Thyroid gland (tissue), 4 donors: ENCODE measurements at regions not wholly inside any gene's neighbourhood (a gene's known extent, or its start where the extent isn't known, plus 50 kb on each side); places are given as distances from the start of the nearest gene placed in this dataset.

Experiments used
- POLR2A ChIP-seq, 2 donors: fragments of 450-650 bp; IDR thresholded peaks; one replicate each; pipeline ENCODE4 v1.6.1; 2017; ENCODE audit warnings: antibody characterized with exemption in 2 of 2, mild to moderate bottlenecking in 2 of 2, moderate library complexity in 1 of 2
- TF ChIP-seq, protein P1 (sequence below), 6 experiments: fragments of 200-600 bp in 3 of 6; fragments of 450-650 bp in 3 of 6; sonication (generic) in 3 of 6; IDR thresholded peaks; one replicate each; pipeline ENCODE4 v1.5.1; 2016 to 2019; ENCODE audit warnings: antibody characterized with exemption in 6 of 6, mild to moderate bottlenecking in 2 of 6, inconsistent platforms in 1 of 6, moderate library complexity in 1 of 6

GRCh38 chr2:200081811-200082210 lies 126.4 kb downstream of the MAIP1 start:
- TF ChIP-seq, protein P1, sequence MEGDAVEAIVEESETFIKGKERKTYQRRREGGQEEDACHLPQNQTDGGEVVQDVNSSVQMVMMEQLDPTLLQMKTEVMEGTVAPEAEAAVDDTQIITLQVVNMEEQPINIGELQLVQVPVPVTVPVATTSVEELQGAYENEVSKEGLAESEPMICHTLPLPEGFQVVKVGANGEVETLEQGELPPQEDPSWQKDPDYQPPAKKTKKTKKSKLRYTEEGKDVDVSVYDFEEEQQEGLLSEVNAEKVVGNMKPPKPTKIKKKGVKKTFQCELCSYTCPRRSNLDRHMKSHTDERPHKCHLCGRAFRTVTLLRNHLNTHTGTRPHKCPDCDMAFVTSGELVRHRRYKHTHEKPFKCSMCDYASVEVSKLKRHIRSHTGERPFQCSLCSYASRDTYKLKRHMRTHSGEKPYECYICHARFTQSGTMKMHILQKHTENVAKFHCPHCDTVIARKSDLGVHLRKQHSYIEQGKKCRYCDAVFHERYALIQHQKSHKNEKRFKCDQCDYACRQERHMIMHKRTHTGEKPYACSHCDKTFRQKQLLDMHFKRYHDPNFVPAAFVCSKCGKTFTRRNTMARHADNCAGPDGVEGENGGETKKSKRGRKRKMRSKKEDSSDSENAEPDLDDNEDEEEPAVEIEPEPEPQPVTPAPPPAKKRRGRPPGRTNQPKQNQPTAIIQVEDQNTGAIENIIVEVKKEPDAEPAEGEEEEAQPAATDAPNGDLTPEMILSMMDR (IDR thresholded peaks at IDR 0.05), result no peak
- TF ChIP-seq POLR2A (IDR thresholded peaks at IDR 0.05), result no peak
